Gastroesophageal sphincter (tissue), 4 donors: ENCODE measurements at regions not wholly inside any gene's neighbourhood (a gene's known extent, or its start where the extent isn't known, plus 50 kb on each side); places are given as distances from the start of the nearest gene placed in this dataset.

ENCODE experiments used
- ATAC-seq: fragments of 150-250 bp; one replicate; pipeline ENCODE4 v1.9.1; 2016; ENCODE audit warnings: mild to moderate bottlenecking, moderate library complexity
- H3K27ac ChIP-seq, 4 donors: fragments of 200-600 bp; sonication (generic) in 3 of 4; 1 replicate in 3 of 4; 2 replicates in 1 of 4; pipeline ENCODE4 v1.5.1; 2016 to 2019
- H3K27me3 ChIP-seq: fragments of 200-600 bp; sonication (generic); one replicate; pipeline ENCODE4 v1.5.1; 2019
- H3K36me3 ChIP-seq, 2 donors: fragments of 200-600 bp; sonication (generic); one replicate each; pipeline ENCODE4 v1.5.1; 2019; ENCODE audit warnings: control low read depth in 1 of 2
- H3K4me1 ChIP-seq, 3 donors: fragments of 200-600 bp; sonication (generic); 1 replicate in 2 of 3; 2 replicates in 1 of 3; pipeline ENCODE4 v1.5.1; 2016 to 2019; ENCODE audit warnings: control low read depth in 2 of 3
- H3K4me3 ChIP-seq, 2 donors: fragments of 200-600 bp; sonication (generic); one replicate each; pipeline ENCODE4 v1.5.1; 2019; ENCODE audit warnings: mild to moderate bottlenecking in 1 of 2, moderate library complexity in 1 of 2
- H3K9me3 ChIP-seq, 3 donors: fragments of 200-600 bp; sonication (generic); one replicate each; pipeline ENCODE4 v1.5.1; 2017 to 2019; ENCODE audit warnings: control low read depth in 2 of 3
- CTCF ChIP-seq, 4 experiments: fragments of 200-600 bp in 2 of 4; fragments of 450-650 bp in 2 of 4; sonication (generic) in 1 of 4; IDR thresholded peaks; one replicate each; pipeline ENCODE4 v1.5.1; 2017 to 2019; ENCODE audit warnings: antibody characterized with exemption in 4 of 4, mild to moderate bottlenecking in 2 of 4, moderate library complexity in 2 of 4
- EP300 ChIP-seq: sonication (generic); formaldehyde crosslinking; IDR thresholded peaks from one replicate; pipeline ENCODE4 v1.6.1; 2017; ENCODE audit warnings: antibody characterized with exemption, mild to moderate bottlenecking
- POLR2A ChIP-seq, 2 donors: fragments of 450-650 bp; IDR thresholded peaks; one replicate each; pipeline ENCODE4 v1.6.1; 2017; ENCODE audit warnings: antibody characterized with exemption in 2 of 2, mild to moderate bottlenecking in 2 of 2, moderate library complexity in 1 of 2
- POLR2AphosphoS5 ChIP-seq: sonication (generic); formaldehyde crosslinking; IDR thresholded peaks from one replicate; pipeline ENCODE4 v1.6.1; 2017; ENCODE audit warnings: antibody characterized with exemption
- WGBS, 2 donors: methylation state at CpG; one replicate each; pipeline ENCODE4 v1.1.5; 2018; ENCODE audit warnings: low coverage in 1 of 2; 5-methylcytosine and 5-hydroxymethylcytosine counted together

DNA sequence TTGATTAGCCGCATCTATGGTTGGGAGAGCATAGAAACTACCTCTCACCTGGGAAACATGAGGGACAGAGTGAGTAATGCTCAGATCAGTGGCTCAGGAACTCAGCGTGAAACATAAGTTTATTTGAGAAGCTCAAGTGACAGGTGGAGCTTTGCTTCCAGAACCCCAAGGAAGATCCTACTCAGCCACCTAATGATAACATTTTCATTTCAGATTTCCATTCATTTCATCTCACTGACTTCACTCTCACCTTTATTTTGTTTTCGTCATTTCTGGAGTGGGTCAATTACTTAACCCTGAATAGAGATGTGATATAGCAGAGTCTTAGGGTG, 145.5 kb upstream of the DUSP10 start:
- Histone ChIP-seq H3K27ac (no peak overlapping the region), H3K27me3 (no peaks in the 10 kb centered on the region), H3K4me1 (peaks cover 0 to 13% (median 0%) of the 10 kb centered on the region in 3 donors), H3K4me3 (no peak overlapping the region), H3K9me3 (no peaks in the 10 kb centered on the region), H3K36me3 (no peaks in the 10 kb centered on the region)
- 55 to 89% methylated on average over 1 to 3 of the region's 3 CpGs for WGBS, 2 donors
- no peak for ATAC-seq
- TF ChIP-seq EP300 (no peak), POLR2AphosphoS5 (no peak), POLR2A (IDR thresholded peaks at IDR 0.05) (no peak), CTCF (IDR thresholded peaks at IDR 0.05) (no peak)

GRCh38 chr1:221886743-221887414, 145.0 kb upstream of the DUSP10 start:
- TF ChIP-seq POLR2A (IDR thresholded peaks at IDR 0.05) (no peak), POLR2AphosphoS5 (peak; percentile 74), CTCF (IDR thresholded peaks at IDR 0.05) (peak in 1 of 4 experiments; percentile 4), EP300 (no peak)
- 20 to 42% methylated on average over 3 to 4 of the region's 7 CpGs for WGBS, 2 donors
- Histone ChIP-seq H3K4me1 (peaks cover 0 to 13% (median 0%) of the 10 kb centered on the region in 3 donors), H3K36me3 (no peaks in the 10 kb centered on the region), H3K27ac (no peak overlapping the region), H3K4me3 (no peak overlapping the region), H3K27me3 (no peaks in the 10 kb centered on the region), H3K9me3 (no peaks in the 10 kb centered on the region)
- peak; percentile 88 for ATAC-seq

DNA sequence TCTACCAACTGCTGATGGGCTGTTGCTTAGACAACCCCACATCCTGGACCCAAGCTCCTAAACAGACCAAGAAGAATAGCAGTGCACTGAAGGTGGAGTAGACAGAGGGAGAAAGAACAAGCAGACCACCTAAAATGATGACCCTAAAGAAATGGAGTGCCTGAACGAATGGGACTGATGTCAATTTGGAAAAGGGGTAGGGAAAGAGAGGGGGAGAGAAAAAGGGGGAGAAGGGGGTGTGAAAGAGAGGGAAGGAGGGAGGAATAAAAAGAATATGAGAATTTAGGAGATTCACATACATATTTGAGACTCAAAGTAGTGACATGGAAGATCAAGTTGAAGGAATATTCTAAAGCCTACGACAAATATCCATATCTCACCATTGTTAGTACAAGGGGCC, 144.4 kb upstream of the DUSP10 start:
- ATAC-seq = no peak

DNA sequence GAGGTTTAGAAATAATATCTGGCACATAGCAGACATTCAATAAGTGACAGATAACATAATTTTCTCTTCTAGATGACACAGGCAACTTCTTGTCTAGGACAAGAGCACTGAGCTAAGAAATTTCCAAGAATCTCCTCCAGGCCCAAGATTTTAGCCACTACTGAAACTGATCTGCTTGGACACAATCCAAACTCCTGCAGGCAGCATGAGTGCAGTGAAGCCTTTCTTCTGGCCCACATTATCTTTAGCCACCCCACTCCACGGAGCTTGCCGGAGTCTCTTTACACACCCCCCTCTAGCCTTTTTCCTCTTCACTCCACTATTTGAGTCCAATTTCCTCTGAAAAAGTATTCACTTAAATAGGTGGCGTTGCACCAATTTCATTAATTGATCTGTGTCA, 142.9 kb upstream of the DUSP10 start:
- WGBS, 2 donors = 85 to 93% methylated on average over 3 of the region's 3 CpGs

More for the DNA sequence above, 144.4 kb upstream of the DUSP10 start:
- WGBS, 2 donors = 83 to 96% methylated on average over 2 of the region's 2 CpGs
- no peaks in the 10 kb centered on the region for H3K9me3 ChIP-seq
- H3K4me3 ChIP-seq = no peak overlapping the region
- TF ChIP-seq CTCF (IDR thresholded peaks at IDR 0.05) (no peak), POLR2AphosphoS5 (no peak), POLR2A (IDR thresholded peaks at IDR 0.05) (no peak), EP300 (no peak)
- H3K27ac ChIP-seq = no peak overlapping the region
- peaks cover 0 to 13% (median 0%) of the 10 kb centered on the region in 3 donors for H3K4me1 ChIP-seq
- no peaks in the 10 kb centered on the region for H3K27me3 ChIP-seq
- no peaks in the 10 kb centered on the region for H3K36me3 ChIP-seq

DNA sequence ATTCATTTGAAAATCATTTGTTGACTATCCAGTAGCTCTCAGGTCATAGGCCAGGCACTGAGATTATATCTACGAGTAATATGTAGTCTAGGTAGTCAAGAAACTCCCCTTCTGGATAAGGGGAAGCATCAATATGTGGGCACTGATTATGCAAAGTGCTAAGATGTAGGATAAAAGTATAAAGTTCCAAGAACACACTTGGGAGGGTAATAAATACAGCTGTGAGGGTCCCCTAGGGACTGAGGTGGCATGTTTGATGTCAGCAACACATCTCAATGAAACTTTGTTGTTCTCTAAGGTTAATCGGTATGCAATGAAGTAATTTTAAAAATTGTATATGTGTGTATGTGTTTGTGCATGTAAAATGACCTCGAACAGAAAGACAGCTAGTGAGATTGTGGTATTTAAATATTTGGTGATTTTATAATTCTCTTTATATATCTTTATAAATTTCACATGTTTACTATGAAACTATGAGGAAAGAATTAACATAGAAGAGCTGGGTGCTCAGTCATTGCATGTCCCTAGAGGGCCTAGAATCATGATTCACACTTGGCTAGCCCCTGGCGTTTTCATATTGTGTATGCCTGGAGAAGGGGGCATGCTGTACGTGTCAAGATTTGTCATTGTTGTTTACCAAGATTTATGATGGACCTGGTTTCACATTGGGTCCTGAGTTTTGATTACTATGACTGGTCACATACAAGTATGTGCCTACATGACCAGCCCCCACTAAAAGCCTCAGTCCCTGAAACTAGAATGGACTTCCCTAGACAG, 140.1 kb upstream of the DUSP10 start:
- Histone ChIP-seq H3K36me3 (no peaks in the 10 kb centered on the region), H3K4me3 (no peak overlapping the region), H3K4me1 (peaks cover 0 to 8% (median 0%) of the 10 kb centered on the region in 3 donors), H3K9me3 (no peaks in the 10 kb centered on the region), H3K27me3 (no peaks in the 10 kb centered on the region), H3K27ac (no peak overlapping the region)
- ATAC-seq = no peak
- TF ChIP-seq EP300 (no peak), POLR2A (IDR thresholded peaks at IDR 0.05) (no peak), CTCF (IDR thresholded peaks at IDR 0.05) (no peak), POLR2AphosphoS5 (no peak)
- 83 to 87% methylated on average over 5 of the region's 5 CpGs for WGBS, 2 donors

More for the DNA sequence above, 142.9 kb upstream of the DUSP10 start:
- no peak overlapping the region for H3K4me3 ChIP-seq
- no peaks in the 10 kb centered on the region for H3K36me3 ChIP-seq
- peaks cover 0 to 13% (median 0%) of the 10 kb centered on the region in 3 donors for H3K4me1 ChIP-seq
- no peaks in the 10 kb centered on the region for H3K9me3 ChIP-seq
- ATAC-seq = no peak
- TF ChIP-seq EP300 (no peak), POLR2AphosphoS5 (no peak)
- no peak overlapping the region for H3K27ac ChIP-seq
- no peaks in the 10 kb centered on the region for H3K27me3 ChIP-seq
